Bronchial epithelial cell (primary cell): ENCODE measurements at regions not wholly inside any gene's neighbourhood (a gene's known extent, or its start where the extent isn't known, plus 50 kb on each side); places are given as distances from the start of the nearest gene placed in this dataset.

Source experiments
- DNase-seq: peaks from one replicate; pipeline ENCODE4 v3.0.0-alpha.2; 2010; ENCODE audit warnings: low read depth
- FAIRE-seq: peaks from 2 replicates; lab custom pipeline; 2011; peaks lifted over from hg19 to GRCh38; lab: Jason Lieb, UNC
- H3K27me3 ChIP-seq: 2 replicates; pipeline ENCODE4 v1.5.1; 2011; ENCODE audit warnings: low read length; ENCODE audit not compliant: control insufficient read depth, insufficient read depth
- H3K36me3 ChIP-seq: 2 replicates; pipeline ENCODE4 v1.5.1; 2011; ENCODE audit warnings: low read length; ENCODE audit not compliant: control insufficient read depth, insufficient read depth
- H3K4me3 ChIP-seq: 2 replicates; pipeline ENCODE4 v1.5.1; 2011; ENCODE audit warnings: mild to moderate bottlenecking, low read depth, low read length, control low read depth
- TF ChIP-seq, protein P1 (sequence below): IDR thresholded peaks from 2 replicates; pipeline ENCODE4 v1.5.1; 2011; ENCODE audit warnings: mild to moderate bottlenecking, moderate library complexity, low read length, control low read depth, inconsistent platforms; ENCODE audit not compliant: insufficient read depth, severe bottlenecking

DNA sequence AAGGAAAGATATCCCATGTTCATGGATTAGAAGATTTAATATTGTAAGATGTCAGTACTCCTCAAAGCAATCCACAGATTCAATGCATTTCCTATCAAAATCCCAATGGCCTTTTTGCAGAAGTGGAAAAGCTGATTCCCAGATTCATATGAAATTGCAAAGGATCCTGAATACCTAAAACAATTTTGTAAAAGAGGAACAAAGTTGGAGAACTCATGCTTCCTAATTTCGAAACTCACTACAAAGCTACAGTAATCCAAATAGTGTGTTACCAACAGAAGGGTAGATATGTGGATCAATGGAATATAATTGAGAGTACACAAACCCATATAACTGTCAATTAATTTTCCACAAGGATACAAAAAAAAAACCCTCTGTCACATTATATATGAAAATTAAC lies 154.3 kb upstream of the ZNF618 start:
- no peaks in the 10 kb centered on the region for H3K27me3 ChIP-seq
- H3K36me3 ChIP-seq, result no peaks in the 10 kb centered on the region
- FAIRE-seq (no peak), DNase-seq (no peak)
- no peak overlapping the region for H3K4me3 ChIP-seq
- TF ChIP-seq, protein P1, sequence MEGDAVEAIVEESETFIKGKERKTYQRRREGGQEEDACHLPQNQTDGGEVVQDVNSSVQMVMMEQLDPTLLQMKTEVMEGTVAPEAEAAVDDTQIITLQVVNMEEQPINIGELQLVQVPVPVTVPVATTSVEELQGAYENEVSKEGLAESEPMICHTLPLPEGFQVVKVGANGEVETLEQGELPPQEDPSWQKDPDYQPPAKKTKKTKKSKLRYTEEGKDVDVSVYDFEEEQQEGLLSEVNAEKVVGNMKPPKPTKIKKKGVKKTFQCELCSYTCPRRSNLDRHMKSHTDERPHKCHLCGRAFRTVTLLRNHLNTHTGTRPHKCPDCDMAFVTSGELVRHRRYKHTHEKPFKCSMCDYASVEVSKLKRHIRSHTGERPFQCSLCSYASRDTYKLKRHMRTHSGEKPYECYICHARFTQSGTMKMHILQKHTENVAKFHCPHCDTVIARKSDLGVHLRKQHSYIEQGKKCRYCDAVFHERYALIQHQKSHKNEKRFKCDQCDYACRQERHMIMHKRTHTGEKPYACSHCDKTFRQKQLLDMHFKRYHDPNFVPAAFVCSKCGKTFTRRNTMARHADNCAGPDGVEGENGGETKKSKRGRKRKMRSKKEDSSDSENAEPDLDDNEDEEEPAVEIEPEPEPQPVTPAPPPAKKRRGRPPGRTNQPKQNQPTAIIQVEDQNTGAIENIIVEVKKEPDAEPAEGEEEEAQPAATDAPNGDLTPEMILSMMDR, result no peak

DNA sequence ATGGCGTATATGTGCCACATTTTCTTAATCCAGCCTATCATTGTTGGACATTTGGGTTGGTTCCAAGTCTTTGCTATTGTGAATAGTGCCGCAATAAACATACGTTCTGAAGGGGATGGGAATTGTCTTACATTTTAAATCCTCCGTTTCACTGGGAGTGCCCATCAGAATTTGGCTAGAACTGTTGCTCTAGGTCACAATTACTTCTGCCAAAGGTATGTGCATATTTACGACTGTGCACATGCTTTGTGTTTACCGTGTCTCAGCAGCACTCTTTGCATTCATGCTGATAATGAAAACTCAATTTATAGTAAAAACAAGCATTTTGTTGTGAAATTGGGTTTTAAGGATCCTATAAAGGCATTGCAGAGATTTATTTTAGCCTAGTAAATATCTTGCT lies 151.9 kb upstream of the ZNF618 start:
- DNase-seq, result no peak
- Histone ChIP-seq H3K27me3 (peaks cover 1% of the 10 kb centered on the region), H3K4me3 (no peak overlapping the region), H3K36me3 (no peaks in the 10 kb centered on the region)
- no peak for FAIRE-seq
- TF ChIP-seq, protein P1, result no peak

DNA sequence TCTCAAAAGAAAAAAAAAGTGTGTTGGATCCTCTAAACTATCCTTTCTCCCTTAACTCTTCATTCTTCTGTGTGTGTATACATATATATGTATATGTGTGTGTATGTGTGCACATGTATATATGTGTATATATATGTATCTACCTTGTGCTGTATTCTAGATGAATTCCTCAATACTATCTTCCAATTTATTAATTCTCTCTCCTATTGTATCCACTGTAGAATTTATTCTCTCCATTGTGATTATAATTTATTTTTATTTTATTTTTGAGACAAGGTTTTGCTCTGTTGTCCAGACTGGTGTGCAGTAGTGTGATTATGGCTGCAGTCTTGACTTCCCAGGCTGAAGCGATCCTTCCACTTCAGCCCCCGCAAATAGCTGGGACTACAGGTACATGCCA lies 147.1 kb upstream of the ZNF618 start:
- Histone ChIP-seq H3K36me3 (no peaks in the 10 kb centered on the region), H3K4me3 (no peak overlapping the region), H3K27me3 (peaks cover 1% of the 10 kb centered on the region)
- DNase-seq, result no peak
- FAIRE-seq, result no peak
- TF ChIP-seq, protein P1, result no peak

DNA sequence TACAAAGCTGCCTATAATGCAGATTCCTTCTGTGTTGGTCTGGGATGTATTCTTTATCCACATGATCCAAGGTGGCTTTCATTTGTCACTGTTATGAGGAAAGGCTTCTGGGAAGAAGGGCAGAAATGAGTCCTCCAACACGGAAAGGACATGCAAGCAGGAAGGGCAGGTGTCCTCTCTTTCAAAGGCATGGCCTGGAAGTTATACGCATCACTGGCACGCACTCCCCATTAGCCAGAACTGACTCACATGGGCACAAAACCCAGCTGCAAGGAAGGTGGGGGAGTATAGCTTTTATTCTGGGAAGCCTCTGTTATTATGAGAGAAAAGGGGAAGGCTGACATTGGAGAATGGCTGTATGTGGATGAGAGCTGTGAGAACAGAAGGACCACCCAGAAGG lies 141.3 kb upstream of the ZNF618 start:
- FAIRE-seq (no peak), DNase-seq (no peak)
- H3K36me3 ChIP-seq, result no peaks in the 10 kb centered on the region
- H3K27me3 ChIP-seq, result peaks cover 2% of the 10 kb centered on the region
- H3K4me3 ChIP-seq, result no peak overlapping the region
- TF ChIP-seq, protein P1, result no peak

DNA sequence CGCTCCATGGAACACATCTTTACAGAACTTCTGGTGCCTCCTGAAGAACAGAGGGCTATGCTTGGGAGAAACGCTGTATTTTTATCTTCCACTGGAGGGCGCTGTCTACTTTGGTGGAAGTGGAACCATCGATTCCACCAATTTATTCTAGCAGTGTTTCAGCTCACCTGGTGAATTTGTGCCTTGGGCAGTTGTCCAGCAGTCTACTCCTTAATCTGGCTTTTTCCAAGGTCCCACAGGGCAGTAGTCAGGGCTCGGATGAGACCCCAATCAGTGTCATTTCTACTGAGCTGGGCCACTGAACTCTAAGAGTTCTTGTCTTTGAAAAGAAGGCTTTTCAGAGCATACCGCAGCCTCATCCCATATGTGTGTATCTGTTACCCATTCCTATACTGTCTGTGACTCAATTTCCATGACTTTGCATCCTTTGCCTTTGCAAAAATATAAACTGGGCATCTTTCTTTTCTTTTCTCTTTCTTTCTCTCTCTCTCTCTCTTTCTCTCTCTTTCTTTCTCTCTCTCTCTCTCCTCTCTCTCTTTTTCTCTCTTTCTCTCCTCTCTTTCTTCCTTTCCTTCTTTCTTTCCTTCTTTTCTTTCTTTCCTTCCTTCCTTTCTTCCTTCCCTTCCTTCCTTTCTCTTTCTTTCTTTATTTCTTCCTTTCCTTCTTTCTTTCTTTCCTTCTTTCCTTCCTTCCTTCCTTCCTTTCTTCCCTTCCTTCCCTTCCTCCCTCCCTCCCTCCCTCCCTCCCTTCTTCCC lies 138.4 kb upstream of the ZNF618 start:
- Histone ChIP-seq H3K4me3 (no peak overlapping the region), H3K27me3 (peaks cover 2% of the 10 kb centered on the region), H3K36me3 (no peaks in the 10 kb centered on the region)
- no peak for FAIRE-seq
- DNase-seq, result peak; percentile 50
- TF ChIP-seq, protein P1, result peak; percentile 81

DNA sequence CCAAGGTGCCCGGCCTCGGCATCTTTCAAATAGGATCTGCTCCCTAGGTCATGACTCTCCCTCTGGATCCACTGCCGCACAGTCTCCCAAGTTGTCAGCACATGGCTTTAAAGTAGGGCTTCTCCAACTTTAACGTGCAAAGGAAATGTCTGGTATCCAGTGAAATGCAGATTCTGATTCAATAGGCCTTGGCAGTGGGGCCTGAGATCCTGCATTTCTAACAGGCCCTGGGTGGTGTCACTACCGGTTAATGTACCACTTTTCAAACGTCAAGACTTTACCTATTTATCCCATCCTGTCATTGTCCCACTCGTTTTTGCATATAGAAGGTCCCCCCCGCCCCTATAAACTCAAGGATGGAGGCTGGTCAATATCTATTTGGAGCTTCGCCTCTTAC lies 137.6 kb upstream of the ZNF618 start:
- H3K27me3 ChIP-seq, result peaks cover 2% of the 10 kb centered on the region
- TF ChIP-seq, protein P1, result no peak
- no peaks in the 10 kb centered on the region for H3K36me3 ChIP-seq
- FAIRE-seq (no peak), DNase-seq (no peak)
- no peak overlapping the region for H3K4me3 ChIP-seq
